ENCODE measurements at regions not wholly inside any gene's neighbourhood (a gene's known extent, or its start where the extent isn't known, plus 50 kb on each side); places are given as distances from the start of the nearest gene placed in this dataset.

DNA sequence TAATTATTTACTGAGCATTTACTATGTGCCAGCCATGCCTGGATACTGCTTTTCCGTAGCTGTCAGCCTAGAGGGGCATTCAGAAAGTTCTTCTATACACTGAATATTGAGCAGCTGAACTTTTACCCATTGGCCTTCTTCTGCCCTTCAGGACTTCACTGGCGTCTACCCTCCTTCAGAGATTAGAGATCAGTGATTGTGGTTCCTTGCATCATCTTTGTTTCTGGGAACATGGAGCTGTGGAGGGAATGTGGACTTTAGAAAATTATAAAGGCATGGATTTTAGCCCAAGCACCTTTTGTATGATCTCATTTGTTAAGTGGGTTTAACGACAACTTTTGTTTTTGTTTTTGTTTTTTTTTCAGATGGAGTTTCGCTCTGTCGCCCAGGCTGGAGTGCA lies 58.7 kb upstream of the POU3F1 start (continued):
- TF ChIP-seq, protein P1, sequence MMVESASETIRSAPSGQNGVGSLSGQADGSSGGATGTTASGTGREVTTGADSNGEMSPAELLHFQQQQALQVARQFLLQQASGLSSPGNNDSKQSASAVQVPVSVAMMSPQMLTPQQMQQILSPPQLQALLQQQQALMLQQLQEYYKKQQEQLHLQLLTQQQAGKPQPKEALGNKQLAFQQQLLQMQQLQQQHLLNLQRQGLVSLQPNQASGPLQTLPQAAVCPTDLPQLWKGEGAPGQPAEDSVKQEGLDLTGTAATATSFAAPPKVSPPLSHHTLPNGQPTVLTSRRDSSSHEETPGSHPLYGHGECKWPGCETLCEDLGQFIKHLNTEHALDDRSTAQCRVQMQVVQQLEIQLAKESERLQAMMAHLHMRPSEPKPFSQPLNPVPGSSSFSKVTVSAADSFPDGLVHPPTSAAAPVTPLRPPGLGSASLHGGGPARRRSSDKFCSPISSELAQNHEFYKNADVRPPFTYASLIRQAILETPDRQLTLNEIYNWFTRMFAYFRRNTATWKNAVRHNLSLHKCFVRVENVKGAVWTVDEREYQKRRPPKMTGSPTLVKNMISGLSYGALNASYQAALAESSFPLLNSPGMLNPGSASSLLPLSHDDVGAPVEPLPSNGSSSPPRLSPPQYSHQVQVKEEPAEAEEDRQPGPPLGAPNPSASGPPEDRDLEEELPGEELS (CRISPR knock-in tag; IDR thresholded peaks at IDR 0.05; ENCODE audit: borderline replicate concordance) = no peak
- TF ChIP-seq WHSC1 (IDR thresholded peaks at IDR 0.05; ENCODE audit: low read length) (no peak), HLTF (IDR thresholded peaks at IDR 0.05) (no peak), ZNF77 (CRISPR knock-in tag; IDR thresholded peaks at IDR 0.05) (no peak), ZNF589 (CRISPR knock-in tag; IDR thresholded peaks at IDR 0.05; ENCODE audit: low read depth) (no peak; the same call in none of the 2 replicates), TAF1 (IDR thresholded peaks at IDR 0.05; ENCODE audit: control insufficient read depth, extremely low read depth, insufficient read depth, low read length, severe bottlenecking) (no peak), ZNF23 (CRISPR knock-in tag; IDR thresholded peaks at IDR 0.05) (no peak), NUFIP1 (IDR thresholded peaks at IDR 0.05; ENCODE audit: partially characterized antibody) (no peak), MCM7 (IDR thresholded peaks at IDR 0.05) (no peak)
- TF ChIP-seq, protein P2, sequence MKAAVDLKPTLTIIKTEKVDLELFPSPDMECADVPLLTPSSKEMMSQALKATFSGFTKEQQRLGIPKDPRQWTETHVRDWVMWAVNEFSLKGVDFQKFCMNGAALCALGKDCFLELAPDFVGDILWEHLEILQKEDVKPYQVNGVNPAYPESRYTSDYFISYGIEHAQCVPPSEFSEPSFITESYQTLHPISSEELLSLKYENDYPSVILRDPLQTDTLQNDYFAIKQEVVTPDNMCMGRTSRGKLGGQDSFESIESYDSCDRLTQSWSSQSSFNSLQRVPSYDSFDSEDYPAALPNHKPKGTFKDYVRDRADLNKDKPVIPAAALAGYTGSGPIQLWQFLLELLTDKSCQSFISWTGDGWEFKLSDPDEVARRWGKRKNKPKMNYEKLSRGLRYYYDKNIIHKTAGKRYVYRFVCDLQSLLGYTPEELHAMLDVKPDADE (conservative IDR thresholded peaks at IDR 0.05; ENCODE audit: control insufficient read depth, low read depth, low read length) = no peak
- TF ChIP-seq, protein P3, sequence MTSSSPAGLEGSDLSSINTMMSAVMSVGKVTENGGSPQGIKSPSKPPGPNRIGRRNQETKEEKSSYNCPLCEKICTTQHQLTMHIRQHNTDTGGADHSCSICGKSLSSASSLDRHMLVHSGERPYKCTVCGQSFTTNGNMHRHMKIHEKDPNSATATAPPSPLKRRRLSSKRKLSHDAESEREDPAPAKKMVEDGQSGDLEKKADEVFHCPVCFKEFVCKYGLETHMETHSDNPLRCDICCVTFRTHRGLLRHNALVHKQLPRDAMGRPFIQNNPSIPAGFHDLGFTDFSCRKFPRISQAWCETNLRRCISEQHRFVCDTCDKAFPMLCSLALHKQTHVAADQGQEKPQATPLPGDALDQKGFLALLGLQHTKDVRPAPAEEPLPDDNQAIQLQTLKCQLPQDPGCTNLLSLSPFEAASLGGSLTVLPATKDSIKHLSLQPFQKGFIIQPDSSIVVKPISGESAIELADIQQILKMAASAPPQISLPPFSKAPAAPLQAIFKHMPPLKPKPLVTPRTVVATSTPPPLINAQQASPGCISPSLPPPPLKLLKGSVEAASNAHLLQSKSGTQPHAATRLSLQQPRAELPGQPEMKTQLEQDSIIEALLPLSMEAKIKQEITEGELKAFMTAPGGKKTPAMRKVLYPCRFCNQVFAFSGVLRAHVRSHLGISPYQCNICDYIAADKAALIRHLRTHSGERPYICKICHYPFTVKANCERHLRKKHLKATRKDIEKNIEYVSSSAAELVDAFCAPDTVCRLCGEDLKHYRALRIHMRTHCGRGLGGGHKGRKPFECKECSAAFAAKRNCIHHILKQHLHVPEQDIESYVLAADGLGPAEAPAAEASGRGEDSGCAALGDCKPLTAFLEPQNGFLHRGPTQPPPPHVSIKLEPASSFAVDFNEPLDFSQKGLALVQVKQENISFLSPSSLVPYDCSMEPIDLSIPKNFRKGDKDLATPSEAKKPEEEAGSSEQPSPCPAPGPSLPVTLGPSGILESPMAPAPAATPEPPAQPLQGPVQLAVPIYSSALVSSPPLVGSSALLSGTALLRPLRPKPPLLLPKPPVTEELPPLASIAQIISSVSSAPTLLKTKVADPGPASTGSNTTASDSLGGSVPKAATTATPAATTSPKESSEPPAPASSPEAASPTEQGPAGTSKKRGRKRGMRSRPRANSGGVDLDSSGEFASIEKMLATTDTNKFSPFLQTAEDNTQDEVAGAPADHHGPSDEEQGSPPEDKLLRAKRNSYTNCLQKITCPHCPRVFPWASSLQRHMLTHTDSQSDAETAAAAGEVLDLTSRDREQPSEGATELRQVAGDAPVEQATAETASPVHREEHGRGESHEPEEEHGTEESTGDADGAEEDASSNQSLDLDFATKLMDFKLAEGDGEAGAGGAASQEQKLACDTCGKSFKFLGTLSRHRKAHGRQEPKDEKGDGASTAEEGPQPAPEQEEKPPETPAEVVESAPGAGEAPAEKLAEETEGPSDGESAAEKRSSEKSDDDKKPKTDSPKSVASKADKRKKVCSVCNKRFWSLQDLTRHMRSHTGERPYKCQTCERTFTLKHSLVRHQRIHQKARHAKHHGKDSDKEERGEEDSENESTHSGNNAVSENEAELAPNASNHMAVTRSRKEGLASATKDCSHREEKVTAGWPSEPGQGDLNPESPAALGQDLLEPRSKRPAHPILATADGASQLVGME (CRISPR knock-in tag; IDR thresholded peaks at IDR 0.05) = no peak
- TF ChIP-seq, protein P4, sequence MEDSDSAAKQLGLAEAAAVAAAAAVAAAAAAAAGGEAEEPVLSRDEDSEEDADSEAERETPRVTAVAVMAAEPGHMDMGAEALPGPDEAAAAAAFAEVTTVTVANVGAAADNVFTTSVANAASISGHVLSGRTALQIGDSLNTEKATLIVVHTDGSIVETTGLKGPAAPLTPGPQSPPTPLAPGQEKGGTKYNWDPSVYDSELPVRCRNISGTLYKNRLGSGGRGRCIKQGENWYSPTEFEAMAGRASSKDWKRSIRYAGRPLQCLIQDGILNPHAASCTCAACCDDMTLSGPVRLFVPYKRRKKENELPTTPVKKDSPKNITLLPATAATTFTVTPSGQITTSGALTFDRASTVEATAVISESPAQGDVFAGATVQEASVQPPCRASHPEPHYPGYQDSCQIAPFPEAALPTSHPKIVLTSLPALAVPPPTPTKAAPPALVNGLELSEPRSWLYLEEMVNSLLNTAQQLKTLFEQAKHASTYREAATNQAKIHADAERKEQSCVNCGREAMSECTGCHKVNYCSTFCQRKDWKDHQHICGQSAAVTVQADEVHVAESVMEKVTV (CRISPR knock-in tag; IDR thresholded peaks at IDR 0.05) = no peak
- TF ChIP-seq, protein P5, sequence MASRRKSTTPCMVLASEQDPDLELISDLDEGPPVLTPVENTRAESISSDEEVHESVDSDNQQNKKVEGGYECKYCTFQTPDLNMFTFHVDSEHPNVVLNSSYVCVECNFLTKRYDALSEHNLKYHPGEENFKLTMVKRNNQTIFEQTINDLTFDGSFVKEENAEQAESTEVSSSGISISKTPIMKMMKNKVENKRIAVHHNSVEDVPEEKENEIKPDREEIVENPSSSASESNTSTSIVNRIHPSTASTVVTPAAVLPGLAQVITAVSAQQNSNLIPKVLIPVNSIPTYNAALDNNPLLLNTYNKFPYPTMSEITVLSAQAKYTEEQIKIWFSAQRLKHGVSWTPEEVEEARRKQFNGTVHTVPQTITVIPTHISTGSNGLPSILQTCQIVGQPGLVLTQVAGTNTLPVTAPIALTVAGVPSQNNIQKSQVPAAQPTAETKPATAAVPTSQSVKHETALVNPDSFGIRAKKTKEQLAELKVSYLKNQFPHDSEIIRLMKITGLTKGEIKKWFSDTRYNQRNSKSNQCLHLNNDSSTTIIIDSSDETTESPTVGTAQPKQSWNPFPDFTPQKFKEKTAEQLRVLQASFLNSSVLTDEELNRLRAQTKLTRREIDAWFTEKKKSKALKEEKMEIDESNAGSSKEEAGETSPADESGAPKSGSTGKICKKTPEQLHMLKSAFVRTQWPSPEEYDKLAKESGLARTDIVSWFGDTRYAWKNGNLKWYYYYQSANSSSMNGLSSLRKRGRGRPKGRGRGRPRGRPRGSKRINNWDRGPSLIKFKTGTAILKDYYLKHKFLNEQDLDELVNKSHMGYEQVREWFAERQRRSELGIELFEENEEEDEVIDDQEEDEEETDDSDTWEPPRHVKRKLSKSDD (conservative IDR thresholded peaks at IDR 0.05; ENCODE audit: low read length) = no peak

Data from K562 (cell line).